Right lobe of liver (tissue), 4 donors: ENCODE measurements at regions not wholly inside any gene's neighbourhood (a gene's known extent, or its start where the extent isn't known, plus 50 kb on each side); places are given as distances from the start of the nearest gene placed in this dataset.

ENCODE experiments used
- CTCF ChIP-seq, 4 donors: fragments of 200-600 bp in 3 of 4; fragments of 450-650 bp in 1 of 4; IDR thresholded peaks; one replicate each; pipeline versions ENCODE4 v1.5.1 to v1.8.0; 2016 to 2022; ENCODE audit warnings: antibody characterized with exemption in 4 of 4, mild to moderate bottlenecking in 2 of 4
- POLR2A ChIP-seq: fragments of 450-650 bp; IDR thresholded peaks from one replicate; pipeline ENCODE4 v1.6.1; 2017; ENCODE audit warnings: antibody characterized with exemption, mild to moderate bottlenecking
- donor health status: DM: no; HTN: no; CAD: no.
- donor health status: DM: no; HTN: no; CAD: no.
- donor health status: DM: no; HTN: yes; CAD: no.

- TF ChIP-seq POLR2A (no peak), CTCF (IDR thresholded peaks at IDR 0.05) (no peak)
Observed at GRCh38 chr1:30527511-30528140, 195.8 kb downstream of the MATN1 start.
